ENCODE measurements at regions not wholly inside any gene's neighbourhood (a gene's known extent, or its start where the extent isn't known, plus 50 kb on each side); places are given as distances from the start of the nearest gene placed in this dataset.

DNA sequence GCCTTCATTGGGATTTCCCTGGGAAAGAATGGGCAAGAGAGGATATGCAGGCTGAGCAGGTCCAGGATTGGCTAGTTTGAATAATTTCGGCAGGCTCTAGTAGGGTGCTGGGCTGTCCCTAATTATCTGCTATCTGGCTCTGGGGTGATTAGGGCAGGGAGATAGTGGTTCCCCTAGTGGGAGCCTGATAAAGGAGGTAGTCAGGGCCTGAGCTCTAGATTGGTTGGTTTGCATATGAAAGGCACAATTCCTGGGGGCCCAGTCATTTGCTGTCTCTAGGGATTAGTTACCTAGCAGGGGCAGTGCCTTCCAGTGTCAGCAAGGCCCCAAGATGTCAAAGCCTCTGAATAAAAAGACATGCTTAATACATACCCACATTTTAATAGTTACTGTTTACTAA, 690.1 kb upstream of the KLHL29 start:
- intact Hi-C loops (cut with micrococcal nuclease), result no loop called here
- Histone ChIP-seq H3K9me3 (ENCODE audit: control insufficient read depth, insufficient read depth, low read length) (peaks cover 6% of the 10 kb centered on the region; the same call in 1 of the 2 replicates), H4K5ac (ENCODE audit: low read depth, low read length) (no peak overlapping the region), H4K91ac (ENCODE audit: insufficient read depth, low read depth, low read length) (no peak overlapping the region), H3K23ac (ENCODE audit: low read depth, low read length) (no peak overlapping the region), H3K27ac (ENCODE audit: insufficient read depth, low read length) (no peak overlapping the region), H3K4me2 (ENCODE audit: low read depth, low read length) (no peak overlapping the region), H3K14ac (replicated peaks; ENCODE audit: low read depth, low read length) (no peak overlapping the region), H3K4me1 (ENCODE audit: control insufficient read depth, insufficient read depth, low read length) (no peaks in the 10 kb centered on the region), H3K79me1 (ENCODE audit: low read depth in 1 of 2, low read length in 2 of 2) (no peaks in the 10 kb centered on the region), H3K56ac (ENCODE audit: extremely low read depth, insufficient read depth, low read length) (no peak overlapping the region), H2BK20ac (ENCODE audit: low read depth, low read length) (no peak overlapping the region), H2BK5ac (ENCODE audit: low read depth, low read length, poor library complexity, severe bottlenecking) (no peak overlapping the region), H4K8ac (ENCODE audit: low read depth in 2 of 2, low read length in 2 of 2) (no peak overlapping the region), H3K9ac (ENCODE audit: low read depth, low read length) (no peak overlapping the region), H2AK5ac (ENCODE audit: low read depth, low read length) (no peak overlapping the region), H2BK120ac (ENCODE audit: low read depth, low read length) (no peak overlapping the region), H4K20me1 (ENCODE audit: insufficient read depth, low read length) (no peaks in the 10 kb centered on the region), H3K27me3 (ENCODE audit: control insufficient read depth, insufficient read depth, low read length) (no peaks in the 10 kb centered on the region), H2AFZ (replicated peaks; ENCODE audit: low read length, poor library complexity) (no peak overlapping the region), H2BK15ac (ENCODE audit: low read depth, low read length) (no peak overlapping the region), H2AK9ac (replicated peaks; ENCODE audit: low read depth, low read length, poor library complexity) (no peak overlapping the region), H3K18ac (ENCODE audit: low read depth, low read length) (no peak overlapping the region), H3K36me3 (ENCODE audit: control insufficient read depth, insufficient read depth, low read length) (no peaks in the 10 kb centered on the region), H3K4me3 (ENCODE audit: insufficient read depth, low read depth, low read length) (no peak overlapping the region), H3K9me1 (ENCODE audit: insufficient read depth, low read length) (no peaks in the 10 kb centered on the region), H3K4ac (ENCODE audit: low read depth, low read length) (no peak overlapping the region)
- ChIA-PET POLR2A (ENCODE audit: unreplicated experiment) (no interaction called here), CTCF (no interaction called here)
- BruUV-seq (replicated peaks), result no TSS peak
- dilution Hi-C loops (cut with HindIII; ENCODE audit: low sequenced_read_pairs, unreplicated experiment), result no loop called here
- in situ Hi-C loops (cut with MboI; ENCODE audit: low sequenced_read_pairs), result no loop called here
- no peak for ATAC-seq (ENCODE audit: low read depth)
- no peak for DNase-seq
- TF ChIP-seq RAD21 (IDR thresholded peaks at IDR 0.05; ENCODE audit: low read length) (no peak), NFE2L2 (IDR thresholded peaks at IDR 0.05; ENCODE audit: low read depth, low read length) (no peak), RCOR1 (IDR thresholded peaks at IDR 0.05; ENCODE audit: insufficient replicate concordance, low read length) (no peak), MXI1 (IDR thresholded peaks at IDR 0.05; ENCODE audit: borderline replicate concordance, low read depth, low read length) (no peak), MAFK (IDR thresholded peaks at IDR 0.05; ENCODE audit: low read depth, low read length) (no peak), MAZ (IDR thresholded peaks at IDR 0.05; ENCODE audit: borderline replicate concordance, low read depth, low read length) (no peak)
- TF ChIP-seq, protein P1, sequence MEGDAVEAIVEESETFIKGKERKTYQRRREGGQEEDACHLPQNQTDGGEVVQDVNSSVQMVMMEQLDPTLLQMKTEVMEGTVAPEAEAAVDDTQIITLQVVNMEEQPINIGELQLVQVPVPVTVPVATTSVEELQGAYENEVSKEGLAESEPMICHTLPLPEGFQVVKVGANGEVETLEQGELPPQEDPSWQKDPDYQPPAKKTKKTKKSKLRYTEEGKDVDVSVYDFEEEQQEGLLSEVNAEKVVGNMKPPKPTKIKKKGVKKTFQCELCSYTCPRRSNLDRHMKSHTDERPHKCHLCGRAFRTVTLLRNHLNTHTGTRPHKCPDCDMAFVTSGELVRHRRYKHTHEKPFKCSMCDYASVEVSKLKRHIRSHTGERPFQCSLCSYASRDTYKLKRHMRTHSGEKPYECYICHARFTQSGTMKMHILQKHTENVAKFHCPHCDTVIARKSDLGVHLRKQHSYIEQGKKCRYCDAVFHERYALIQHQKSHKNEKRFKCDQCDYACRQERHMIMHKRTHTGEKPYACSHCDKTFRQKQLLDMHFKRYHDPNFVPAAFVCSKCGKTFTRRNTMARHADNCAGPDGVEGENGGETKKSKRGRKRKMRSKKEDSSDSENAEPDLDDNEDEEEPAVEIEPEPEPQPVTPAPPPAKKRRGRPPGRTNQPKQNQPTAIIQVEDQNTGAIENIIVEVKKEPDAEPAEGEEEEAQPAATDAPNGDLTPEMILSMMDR (conservative IDR thresholded peaks at IDR 0.05; ENCODE audit: low read depth, low read length), result no peak
- TF ChIP-seq, protein P2, sequence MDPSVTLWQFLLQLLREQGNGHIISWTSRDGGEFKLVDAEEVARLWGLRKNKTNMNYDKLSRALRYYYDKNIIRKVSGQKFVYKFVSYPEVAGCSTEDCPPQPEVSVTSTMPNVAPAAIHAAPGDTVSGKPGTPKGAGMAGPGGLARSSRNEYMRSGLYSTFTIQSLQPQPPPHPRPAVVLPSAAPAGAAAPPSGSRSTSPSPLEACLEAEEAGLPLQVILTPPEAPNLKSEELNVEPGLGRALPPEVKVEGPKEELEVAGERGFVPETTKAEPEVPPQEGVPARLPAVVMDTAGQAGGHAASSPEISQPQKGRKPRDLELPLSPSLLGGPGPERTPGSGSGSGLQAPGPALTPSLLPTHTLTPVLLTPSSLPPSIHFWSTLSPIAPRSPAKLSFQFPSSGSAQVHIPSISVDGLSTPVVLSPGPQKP (IDR thresholded peaks at IDR 0.05; ENCODE audit: borderline replicate concordance, low read depth, low read length), result no peak
- no CpG with 5 or more reads among the region's 1 CpG for WGBS, 2 experiments (ENCODE audit: extremely low coverage in 2 of 2, insufficient read length in 1 of 2)

Measured in IMR-90 (cell line).